ENCODE measurements at regions not wholly inside any gene's neighbourhood (a gene's known extent, or its start where the extent isn't known, plus 50 kb on each side); places are given as distances from the start of the nearest gene placed in this dataset.

- TF ChIP-seq CTCF (IDR thresholded peaks at IDR 0.05) (no peak), POLR2A (IDR thresholded peaks at IDR 0.05) (no peak), POLR2AphosphoS5 (IDR thresholded peaks at IDR 0.05) (no peak)
These were observed 63.7 kb upstream of the WDFY3 start for GRCh38 chr4:85030156-85030555.
